B cell (primary cell): ENCODE measurements at regions not wholly inside any gene's neighbourhood (a gene's known extent, or its start where the extent isn't known, plus 50 kb on each side); places are given as distances from the start of the nearest gene placed in this dataset.

Experiments used
- EZH2 ChIP-seq: IDR thresholded peaks from 2 replicates; pipeline ENCODE4 v1.6.1; 2012; ENCODE audit warnings: borderline replicate concordance, low read depth, mild to moderate bottlenecking, moderate library complexity, low read length; ENCODE audit not compliant: insufficient read depth, poor library complexity, severe bottlenecking
- TF ChIP-seq, protein P1 (sequence below): fragments of 200-600 bp; IDR thresholded peaks from one replicate; pipeline ENCODE4 v1.8.0; 2022; ENCODE audit warnings: antibody characterized with exemption, mild to moderate bottlenecking

DNA sequence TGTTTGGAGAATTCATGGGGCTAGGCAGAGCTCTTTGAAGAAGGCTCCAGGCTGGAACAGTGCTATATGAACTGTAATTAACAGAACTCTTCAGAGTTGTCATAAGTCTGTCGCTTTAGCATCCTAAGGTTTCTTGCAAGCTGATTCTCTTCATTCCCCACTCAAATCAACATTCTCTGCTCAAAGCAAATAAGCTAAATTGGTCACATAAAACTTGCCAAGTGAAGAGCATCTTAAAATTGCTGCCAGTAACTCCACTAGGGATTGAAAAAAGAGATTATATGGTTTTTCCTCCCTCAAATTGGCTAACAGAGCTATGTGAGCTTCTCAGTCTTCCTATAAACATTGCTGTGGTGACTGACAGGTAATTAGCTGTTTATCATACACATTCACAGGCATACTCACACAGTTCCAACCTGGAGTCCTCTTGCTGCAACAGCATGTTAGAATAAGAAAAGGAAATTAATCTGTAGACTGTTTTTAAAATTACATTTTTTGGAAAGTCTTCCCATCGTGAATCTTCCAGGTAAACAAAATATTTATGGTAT, 298.5 kb upstream of the ATP10B start:
- TF ChIP-seq, protein P1, sequence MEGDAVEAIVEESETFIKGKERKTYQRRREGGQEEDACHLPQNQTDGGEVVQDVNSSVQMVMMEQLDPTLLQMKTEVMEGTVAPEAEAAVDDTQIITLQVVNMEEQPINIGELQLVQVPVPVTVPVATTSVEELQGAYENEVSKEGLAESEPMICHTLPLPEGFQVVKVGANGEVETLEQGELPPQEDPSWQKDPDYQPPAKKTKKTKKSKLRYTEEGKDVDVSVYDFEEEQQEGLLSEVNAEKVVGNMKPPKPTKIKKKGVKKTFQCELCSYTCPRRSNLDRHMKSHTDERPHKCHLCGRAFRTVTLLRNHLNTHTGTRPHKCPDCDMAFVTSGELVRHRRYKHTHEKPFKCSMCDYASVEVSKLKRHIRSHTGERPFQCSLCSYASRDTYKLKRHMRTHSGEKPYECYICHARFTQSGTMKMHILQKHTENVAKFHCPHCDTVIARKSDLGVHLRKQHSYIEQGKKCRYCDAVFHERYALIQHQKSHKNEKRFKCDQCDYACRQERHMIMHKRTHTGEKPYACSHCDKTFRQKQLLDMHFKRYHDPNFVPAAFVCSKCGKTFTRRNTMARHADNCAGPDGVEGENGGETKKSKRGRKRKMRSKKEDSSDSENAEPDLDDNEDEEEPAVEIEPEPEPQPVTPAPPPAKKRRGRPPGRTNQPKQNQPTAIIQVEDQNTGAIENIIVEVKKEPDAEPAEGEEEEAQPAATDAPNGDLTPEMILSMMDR: no peak
- no peak for TF ChIP-seq EZH2
